ENCODE measurements at regions not wholly inside any gene's neighbourhood (a gene's known extent, or its start where the extent isn't known, plus 50 kb on each side); places are given as distances from the start of the nearest gene placed in this dataset.
"Not testable (repeated sequence)": the region's sequence is repeated elsewhere in the genome, so short reads cannot be mapped to it uniquely, and the experiment has no call there.

DNA sequence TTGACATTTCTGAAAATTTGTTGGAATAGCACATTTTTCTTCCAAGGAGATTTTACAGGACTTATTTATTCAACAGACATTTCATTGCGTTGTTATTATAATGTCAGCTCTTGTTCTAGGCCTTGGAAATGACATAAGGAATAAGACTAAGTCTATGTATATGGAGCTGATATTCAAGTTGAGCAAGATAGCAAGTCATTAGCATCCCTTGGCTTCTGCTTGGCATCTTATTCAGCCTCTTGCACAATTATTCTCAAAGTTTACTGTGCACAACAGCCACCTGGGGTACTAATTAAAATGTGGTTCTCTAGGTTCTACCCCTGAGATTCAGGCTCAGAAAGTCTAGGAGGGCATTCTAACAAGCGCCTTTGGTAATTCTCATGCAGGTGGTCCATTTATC, 304.8 kb upstream of the DDI1 start:
- no peak for DNase-seq

DNA sequence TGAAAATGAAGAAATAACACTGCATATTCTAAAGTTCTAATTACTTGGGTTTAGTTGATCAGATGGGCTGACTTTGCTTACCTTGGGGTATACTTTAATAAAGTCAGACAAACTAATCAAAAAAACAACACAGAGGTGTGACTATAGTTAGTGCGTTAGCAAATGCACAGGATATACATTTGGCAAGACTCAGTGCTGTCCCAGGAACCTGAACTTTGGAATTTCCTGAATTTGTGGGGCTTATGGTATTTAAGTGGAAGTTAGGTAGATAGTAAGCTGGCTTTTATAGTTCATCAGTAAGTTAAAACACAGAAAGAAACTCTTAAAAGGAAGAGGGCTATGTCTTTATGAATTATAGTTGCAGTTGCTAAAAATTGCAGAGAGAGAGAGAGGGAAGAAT, 302.6 kb upstream of the DDI1 start:
- DNase-seq = no peak

DNA sequence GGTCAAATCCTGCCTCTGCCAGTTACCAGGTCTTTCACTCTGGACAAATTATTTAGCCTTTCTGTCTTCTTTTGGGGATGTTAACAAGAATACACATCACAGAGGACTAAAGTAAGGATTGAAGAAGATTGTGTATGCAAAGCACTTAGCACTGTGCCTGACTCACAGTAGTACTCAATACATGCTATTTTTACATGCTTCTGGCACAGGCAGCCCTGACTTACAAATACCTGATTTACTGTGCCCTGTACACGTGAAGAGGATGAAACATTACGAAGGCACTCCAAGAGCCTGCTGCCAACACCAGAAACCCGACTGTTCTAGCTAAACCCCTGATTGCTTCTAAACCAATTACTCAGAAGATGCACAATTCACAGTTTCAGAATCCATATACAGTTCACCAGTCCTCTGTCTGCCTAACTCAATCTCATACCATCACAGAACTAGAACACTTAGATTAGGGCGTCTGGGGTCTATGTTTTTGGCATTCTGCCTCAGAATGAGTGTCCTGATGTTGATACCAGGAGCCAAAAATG, 300.9 kb upstream of the DDI1 start:
- DNase-seq = no peak

DNA sequence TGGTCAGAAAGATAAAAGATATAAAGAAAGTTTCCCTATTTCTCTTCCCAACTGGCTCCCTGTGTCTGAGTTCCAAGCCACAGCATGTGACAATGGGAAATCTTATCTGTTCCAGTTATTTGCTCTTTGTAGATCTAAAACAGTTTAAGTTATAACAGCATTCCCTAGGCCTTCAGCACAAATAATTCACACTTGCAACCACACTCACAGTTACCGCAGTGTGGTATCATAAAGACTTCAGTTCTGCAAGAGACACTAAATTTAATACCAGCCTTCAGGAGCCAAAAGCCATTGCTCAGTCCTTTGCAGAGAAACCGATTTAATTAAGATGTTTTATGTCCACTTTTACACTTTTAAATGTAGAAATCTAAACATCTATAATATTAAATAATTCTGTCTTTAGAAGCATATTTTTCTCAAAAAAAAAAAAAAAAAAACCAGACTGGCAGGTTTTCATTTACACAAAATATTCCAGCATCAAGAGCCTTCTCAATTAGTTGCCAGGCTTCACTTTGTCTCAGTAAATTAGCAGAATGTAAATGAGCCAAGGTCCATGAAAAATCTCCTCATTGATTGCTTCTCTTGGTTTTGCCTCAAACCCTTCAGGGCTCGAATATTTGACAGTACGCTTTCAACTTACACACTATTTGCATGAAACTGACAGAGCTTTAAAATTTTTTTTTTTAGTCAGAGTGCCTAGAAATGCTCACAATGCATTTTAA, 300.0 kb upstream of the DDI1 start:
- no peak for DNase-seq

DNA sequence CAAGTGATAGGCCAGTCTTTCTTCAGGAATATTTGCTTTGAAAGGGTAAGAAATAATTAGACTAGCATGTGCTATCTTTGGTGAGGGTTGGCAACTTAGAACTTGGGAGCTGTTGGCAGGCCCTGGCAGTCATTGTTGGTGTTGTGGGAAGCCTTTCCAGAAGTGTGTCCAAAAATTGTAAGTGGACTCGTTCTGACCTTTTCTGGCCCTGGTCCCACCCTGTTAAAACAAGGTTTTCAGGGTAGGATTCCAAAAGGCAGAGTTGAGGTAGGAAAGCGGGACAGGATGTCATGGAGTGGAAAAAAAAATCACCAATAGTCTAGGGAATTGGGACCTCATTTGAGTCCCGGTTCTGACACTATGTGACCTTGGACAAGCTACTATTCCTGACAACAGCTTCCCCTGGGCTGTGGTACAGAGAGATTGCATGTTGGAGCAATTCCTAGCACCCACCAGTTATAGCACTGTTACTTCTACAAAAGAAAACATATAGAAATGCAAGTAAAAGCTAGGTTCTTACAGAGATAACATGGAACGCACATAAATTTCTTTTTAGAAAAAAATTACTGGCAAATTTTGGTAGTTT, 299.3 kb upstream of the DDI1 start:
- DNase-seq = no peak

DNA sequence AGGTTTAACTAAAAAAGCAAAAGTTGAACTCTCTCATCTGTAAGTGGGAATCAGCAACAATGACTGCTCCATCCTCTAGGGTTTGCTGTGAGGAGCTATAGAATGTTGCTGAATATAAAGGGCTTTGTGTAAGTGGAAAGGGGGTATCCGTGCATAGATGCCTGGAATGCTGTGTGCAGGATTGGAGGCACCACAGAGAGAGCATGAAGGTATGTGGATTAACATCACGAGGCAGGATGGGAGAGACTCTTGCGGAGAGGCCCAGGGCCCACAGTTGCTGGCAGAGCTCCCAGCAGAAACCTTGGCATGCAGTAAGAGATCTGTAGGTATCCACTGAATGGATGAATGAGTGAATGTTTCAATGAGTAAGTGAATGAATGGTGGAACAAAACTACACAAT, 298.7 kb upstream of the DDI1 start:
- DNase-seq = no peak

DNA sequence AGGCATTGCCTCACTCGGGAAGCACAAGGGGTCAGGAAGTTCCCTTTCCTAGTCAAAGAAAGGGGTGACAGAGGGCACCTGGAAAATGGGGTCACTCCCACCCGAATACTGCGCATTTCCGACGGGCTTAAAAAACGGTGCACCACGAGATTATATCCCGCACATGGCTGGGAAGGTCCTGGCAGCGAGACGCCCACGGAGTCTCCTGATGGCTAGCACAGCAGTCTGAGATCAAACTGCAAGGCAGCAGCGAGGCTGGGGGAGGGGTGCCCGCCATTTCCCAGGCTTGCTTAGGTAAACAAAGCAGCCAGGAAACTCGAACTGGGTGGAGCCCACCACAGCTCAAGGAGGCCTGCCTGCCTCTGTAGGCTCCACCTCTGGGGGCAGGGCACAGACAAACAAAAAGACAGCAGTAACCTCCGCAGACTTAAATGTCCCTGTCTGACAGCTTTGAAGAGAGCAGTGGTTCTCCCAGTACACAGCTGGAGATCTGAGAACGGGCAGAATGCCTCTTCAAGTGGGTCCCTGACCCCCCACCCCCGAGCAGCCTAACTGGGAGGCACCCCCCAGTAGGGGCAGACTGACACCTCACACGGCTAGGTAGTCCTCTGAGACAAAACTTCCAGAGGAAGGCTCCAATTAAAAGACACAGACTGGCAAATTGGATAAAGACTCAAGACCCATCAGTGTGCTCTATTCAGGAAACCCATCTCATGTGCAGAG, 297.2 kb upstream of the DDI1 start:
- not testable (repeated sequence) for DNase-seq

DNA sequence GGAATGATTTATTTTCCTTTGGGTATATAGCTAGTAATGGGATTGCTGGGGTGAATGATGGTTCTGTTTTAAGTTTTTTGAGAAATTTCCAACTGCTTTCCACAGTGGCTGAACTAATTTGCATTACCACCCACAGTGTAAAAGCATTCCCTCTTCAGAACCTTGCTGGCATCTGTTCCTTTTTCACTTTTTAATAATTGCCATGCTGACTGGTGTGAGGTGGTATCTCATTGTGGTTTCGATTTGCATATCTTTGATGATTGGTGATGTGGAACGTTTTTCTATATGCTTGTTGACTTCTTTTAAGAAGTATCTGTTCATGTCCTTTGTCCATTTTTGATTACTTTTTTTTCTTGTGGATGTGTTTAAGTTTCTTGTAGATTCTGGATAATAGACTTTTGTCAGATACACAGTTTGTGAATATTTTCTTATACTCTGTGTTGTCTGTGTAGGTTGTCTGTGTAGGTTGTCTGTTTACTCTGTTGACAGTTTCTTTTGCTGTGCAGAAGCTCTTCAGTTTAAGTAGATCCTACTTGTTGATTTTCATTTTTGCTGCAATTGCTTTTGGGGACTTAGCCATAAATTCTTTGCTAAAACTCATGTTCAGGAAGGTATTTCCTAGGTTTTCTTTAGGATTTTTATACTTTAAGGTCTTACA, 291.8 kb upstream of the DDI1 start:
- DNase-seq = no peak

DNA sequence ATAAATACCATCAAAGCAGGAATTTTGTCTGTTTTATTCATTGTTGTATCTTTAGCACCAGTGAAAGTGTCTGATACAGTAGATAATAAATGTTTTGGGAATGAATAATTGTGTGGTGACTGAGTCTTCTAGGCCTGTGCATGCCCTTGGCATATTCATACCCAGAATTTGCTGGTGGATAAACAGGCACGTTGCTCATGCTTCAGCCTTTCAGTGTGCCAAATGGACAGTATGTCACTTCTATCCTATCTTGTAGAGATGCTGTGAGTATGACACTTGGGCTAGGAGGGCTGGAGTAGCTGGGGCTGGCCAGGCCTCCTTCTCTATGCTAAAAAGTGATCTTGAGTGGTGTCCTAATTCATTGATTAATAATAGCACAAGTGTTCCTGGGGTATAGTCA, 287.3 kb upstream of the DDI1 start:
- DNase-seq = no peak

DNA sequence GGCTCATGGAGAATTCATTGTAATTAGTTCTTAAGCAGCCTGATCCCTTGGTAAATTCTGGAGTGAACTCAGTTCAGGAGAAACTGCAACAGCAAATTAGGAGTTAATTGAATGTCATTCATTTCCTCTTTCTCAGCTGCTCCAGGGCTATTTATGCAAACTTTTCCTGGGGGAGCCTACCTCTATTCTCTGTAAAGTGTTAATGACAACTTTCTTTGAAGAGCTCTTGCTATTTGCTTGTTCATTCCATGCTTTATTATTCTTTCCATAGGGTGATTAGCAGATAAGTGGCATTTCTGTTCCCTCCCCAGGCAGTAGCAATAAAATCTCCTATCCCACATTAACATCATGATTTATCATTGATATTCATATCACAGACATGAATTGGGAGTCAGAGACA, 267.6 kb upstream of the DDI1 start:
- DNase-seq = no peak

DNA sequence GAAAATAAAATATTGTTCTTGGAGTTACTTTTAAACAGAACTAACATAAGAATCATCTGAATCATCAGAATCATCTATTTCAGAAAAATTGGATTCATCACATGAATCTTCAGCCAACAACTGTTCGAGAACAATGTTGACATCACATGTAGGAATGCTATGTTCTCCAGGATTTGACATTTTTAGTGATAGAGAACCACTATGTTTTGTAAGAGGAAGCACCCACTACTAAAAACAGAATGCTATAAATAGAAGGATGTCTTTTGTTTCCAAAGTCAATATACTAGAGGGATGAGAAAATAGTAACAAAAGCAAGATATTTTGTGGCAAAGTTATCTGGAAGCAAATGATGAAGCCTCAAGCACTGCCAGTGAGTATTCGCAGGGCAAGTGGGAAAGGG, 263.4 kb upstream of the DDI1 start:
- DNase-seq = peak; percentile 79

DNA sequence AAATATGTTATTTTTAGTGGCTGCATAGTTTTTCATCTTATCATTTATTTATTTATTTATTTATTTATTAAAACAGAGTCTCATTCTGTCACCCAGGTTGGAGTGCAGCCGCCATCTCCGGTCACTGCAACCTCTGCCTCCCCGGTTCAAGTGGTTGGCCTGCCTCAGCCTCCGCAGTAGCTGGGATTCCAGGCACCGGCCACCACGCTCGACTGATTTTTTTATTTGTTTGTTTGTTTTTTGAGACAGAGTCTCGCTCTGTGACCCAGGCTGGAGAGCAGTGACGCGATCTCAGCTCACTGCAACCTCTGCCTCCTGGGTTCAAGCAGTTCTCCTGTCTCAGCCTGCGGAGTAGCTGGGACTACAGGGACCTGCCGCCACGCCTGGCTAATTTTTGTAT, 262.9 kb upstream of the DDI1 start:
- no peak for DNase-seq

DNA sequence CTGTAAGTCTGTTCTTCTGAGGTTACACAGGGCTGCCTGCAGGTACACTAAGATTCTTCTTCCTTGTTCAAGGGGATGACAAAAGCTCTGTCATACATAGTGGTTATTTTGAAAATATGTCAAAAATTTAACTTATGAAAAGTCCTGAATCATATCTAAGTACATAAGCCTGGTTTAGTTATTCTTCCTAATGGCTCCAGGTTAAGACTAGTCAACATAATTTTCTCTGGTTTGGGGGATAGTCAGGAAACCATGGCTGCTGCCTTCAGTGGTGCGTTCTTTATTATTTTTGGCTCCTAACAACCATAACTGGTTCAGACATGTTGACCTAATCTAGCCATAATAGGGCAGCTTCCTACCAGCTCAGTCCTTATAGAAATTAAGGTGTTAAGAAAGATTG, 257.4 kb upstream of the DDI1 start:
- DNase-seq = no peak

DNA sequence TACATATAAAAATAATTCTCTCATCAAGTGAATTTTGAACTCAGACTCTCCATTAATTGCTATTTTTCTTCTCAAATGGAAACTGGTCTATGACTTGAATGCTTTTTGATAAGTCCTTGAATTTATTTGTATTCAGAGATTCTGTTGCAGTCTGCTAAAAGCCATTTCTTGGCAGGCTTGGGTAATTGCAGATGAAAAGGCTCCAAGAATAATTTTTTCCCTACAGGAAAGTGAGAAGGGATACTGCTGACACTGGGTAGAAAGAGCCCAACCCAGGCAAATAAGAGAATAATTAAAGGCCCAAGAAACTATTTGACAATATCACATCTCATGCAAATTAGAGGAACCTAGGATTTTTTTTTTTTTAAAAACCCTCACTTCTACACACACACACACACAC, 246.5 kb upstream of the DDI1 start:
- no peak for DNase-seq

DNA sequence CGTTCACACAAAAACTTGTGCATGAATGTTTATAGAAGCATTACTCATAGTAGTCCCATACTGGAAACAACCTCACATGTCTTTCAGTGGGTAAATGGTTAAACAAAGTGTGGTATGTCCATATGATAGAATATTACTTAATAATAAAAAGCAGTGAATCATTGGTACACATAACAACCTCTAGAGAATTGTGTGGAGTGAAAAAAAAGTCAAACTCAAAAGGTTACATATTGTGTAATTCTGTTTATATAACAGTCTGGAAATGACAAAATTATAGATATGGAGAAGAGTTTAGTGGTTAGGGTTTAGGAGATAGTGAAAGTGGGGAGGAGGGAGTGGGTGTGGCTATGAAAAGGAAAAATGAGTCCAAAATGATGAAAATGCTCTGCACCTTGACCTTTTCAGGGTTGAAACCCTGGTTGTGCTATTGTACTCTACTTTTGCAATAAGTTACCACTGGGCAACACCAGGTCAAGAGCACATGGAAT, 243.4 kb upstream of the DDI1 start:
- DNase-seq = no peak

DNA sequence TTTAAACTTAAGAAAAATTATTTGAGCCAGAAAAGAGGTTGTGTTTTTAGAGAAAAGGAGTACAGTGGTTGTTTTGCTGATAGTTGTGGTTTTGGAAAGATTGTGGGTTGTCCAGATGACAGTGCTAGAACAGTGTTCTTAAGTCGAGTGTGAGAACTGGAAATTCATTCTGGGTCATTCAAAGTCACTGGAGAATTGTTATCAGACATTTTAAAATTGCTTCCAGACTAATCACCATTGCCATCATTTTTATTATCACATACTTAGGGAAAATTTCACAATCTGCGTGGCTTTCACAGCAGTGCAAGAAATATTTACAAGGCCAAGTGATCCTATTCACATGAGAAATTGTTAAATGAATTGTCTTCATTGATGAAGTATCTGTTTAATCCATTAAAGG, 242.2 kb upstream of the DDI1 start:
- no peak for DNase-seq

DNA sequence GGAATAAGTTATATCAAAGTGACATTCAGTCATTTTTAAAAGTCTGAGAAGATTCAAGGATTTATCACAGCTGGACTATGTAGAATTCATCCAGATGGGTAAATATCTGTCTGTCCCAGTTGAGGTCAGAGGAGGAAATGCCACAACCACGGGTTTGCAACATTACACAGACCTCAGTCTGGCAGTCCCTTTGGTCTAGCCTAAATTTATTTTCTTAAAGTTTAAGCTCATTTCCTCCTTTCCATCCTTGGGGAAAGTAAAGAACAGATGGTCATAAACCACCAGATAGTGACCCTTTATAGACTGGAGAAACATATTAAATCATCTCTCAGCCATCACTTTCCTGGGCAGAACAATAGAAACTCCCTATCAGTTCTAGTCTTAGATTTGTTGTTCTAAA, 238.4 kb upstream of the DDI1 start:
- no peak for DNase-seq

DNA sequence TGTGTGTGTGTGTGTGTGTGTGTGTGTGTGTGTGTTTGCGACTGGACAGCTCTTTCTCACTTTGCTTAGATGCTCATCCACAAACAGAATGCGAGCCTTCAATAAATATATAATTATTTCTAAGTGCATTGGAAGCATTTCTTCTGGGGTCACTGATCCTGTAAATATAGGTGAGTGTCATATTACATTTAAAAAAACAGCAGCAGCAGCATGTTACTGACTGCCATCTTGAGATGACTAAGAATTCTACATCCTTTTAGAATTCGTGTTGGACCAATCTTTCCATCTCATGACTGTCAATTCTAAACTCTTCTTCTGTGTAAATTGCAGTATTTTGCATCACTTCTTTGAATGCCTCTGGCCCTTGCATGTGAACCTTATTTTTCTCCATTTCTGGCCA, 238.0 kb upstream of the DDI1 start:
- no peak for DNase-seq

DNA sequence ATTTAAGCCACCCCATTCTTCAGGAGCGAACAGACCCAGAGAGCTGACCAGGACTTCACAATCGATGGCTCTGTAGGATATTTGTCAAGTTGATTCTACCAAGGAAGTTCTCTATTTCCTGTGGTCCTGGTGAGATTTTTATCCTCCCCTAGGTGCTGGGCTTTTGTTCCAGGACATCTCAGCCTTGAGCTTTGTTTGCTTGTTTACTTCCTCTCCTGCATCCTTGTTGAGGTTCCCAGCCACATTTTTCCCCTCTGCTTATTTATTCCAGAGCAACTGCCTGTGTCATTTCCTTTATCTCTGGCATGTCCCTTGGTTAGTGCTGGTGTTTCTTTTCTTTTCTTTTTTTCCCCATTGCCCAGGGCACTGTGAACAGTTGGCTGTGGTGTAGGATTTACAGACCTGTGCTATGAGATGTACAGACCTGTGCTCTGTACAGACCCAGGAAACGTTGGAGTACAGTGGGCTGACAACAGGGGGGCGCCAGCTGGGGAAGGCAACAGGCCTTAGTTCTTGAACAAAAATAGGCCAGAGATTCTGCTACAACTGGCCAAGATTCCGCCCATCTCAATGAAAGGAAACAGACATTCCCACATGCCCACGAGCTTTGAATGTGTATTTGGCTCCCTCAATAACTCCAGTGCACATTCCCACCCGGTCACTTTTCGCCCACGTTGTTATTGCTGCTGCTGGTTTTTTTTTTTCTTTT, 235.9 kb upstream of the DDI1 start:
- DNase-seq = no peak

DNA sequence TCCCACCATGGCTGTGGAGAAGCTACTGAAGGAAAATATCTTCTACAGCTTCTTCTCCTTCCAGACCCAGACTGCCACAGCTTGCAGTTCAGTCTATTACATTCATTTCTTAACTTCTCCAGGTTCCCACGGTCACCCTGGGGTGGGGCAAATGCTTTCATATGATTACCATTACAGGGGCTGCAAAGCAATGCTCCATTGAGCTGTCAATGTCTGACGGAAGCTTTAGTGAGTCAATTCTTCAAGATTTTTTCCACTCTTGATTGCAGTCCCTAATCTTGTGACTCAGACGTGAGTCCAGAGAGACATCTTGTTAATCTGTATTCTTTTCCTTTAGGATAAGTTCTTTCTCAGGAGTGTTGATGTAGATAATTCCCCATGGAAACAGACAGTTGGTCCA, 233.4 kb upstream of the DDI1 start:
- no peak for DNase-seq

DNA sequence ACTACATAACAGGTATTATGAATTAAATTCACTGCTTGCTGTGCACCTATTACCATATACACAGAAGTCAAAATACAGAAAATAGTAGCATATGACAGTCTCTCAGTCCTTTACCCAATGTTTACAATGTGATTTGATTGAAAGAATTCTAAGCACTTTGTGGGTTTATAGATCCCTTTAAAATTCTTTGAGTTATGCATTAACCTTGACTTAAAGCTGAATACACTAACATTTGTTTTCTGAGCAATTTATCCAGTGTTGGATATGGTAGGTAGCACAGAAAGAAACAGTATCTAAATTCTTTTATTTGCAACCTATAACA, 230.8 kb upstream of the DDI1 start:
- DNase-seq = no peak

DNA sequence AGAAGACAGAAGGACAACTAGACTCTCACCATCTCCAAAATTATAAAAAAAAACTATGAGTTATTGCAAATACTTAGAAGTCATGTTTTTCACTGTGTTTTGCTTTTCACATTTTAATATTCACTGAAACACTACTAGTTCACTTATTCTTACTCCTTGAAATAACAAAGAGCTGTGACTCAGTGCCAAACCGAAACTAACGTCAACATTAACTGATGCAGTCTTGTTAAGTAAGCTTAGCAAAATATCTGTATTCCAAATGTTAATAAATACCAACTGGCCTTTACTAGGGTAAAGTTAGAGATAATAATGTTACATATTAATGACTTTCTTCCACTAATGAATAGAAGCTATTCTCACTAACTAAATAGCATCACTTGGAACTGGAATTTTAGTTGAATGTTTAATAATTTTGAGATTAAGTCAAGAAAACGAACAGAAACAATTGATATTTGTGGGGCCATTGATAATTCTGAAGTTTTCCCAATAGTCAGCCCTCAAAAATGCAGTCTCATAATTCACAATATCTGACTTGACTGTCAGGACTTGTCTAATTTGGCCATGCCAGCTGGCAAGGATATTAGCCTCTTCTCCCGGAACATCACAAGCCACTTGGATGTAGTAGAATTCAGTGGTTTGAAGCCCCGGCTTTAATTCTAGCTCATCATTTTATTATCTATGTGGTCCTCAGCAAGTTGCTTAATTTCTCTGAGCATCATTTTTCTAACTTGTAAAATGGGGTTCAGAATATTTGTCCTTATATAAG, 230.1 kb upstream of the DDI1 start:
- peak; percentile 37 for DNase-seq
